Parathyroid adenoma (tissue), 2 donors: ENCODE measurements at regions not wholly inside any gene's neighbourhood (a gene's known extent, or its start where the extent isn't known, plus 50 kb on each side); places are given as distances from the start of the nearest gene placed in this dataset.

Source experiments
- H2AFZ ChIP-seq: fragments of 300-600 bp; sonication (generic); one replicate; pipeline ENCODE4 v1.7.0; 2017; ENCODE audit warnings: antibody characterized with exemption, mild to moderate bottlenecking
- H3K27ac ChIP-seq: fragments of 300-600 bp; sonication (generic); one replicate; pipeline ENCODE4 v1.7.0; 2017
- H3K27me3 ChIP-seq: fragments of 300-600 bp; sonication (generic); one replicate; pipeline ENCODE4 v1.7.0; 2017; ENCODE audit warnings: low read length; ENCODE audit not compliant: control insufficient read depth, insufficient read depth
- H3K36me3 ChIP-seq: fragments of 300-600 bp; sonication (generic); one replicate; pipeline ENCODE4 v1.7.0; 2017; ENCODE audit warnings: low read length; ENCODE audit not compliant: control insufficient read depth, insufficient read depth
- H3K4me1 ChIP-seq: fragments of 300-600 bp; sonication (generic); one replicate; pipeline ENCODE4 v1.7.0; 2017; ENCODE audit warnings: control low read depth
- H3K4me2 ChIP-seq: fragments of 300-600 bp; sonication (generic); one replicate; pipeline ENCODE4 v1.7.0; 2017; ENCODE audit warnings: low read length
- H3K4me3 ChIP-seq: fragments of 300-600 bp; sonication (generic); one replicate; pipeline ENCODE4 v1.7.0; 2017; ENCODE audit warnings: low read depth, low read length
- H3K79me2 ChIP-seq: fragments of 300-600 bp; sonication (generic); one replicate; pipeline ENCODE4 v1.7.0; 2017; ENCODE audit warnings: control low read depth
- H3K9ac ChIP-seq: fragments of 300-600 bp; sonication (generic); one replicate; pipeline ENCODE4 v1.7.0; 2017; ENCODE audit warnings: mild to moderate bottlenecking
- H3K9me3 ChIP-seq: fragments of 300-600 bp; sonication (generic); one replicate; pipeline ENCODE4 v1.7.0; 2017; ENCODE audit warnings: low read length; ENCODE audit not compliant: control insufficient read depth
- CTCF ChIP-seq: fragments of 300-600 bp; sonication (generic); IDR thresholded peaks from one replicate; pipeline ENCODE4 v1.7.0; 2017; ENCODE audit warnings: antibody characterized with exemption, mild to moderate bottlenecking
- donor health status: primary hyperparathyroidism.

- Histone ChIP-seq H3K27me3 (no peaks in the 10 kb centered on the region), H3K36me3 (no peaks in the 10 kb centered on the region), H3K27ac (no peak overlapping the region), H3K9me3 (no peaks in the 10 kb centered on the region), H3K4me2 (no peak overlapping the region), H3K9ac (no peak overlapping the region), H2AFZ (no peak overlapping the region), H3K4me3 (no peak overlapping the region), H3K79me2 (no peaks in the 10 kb centered on the region), H3K4me1 (no peaks in the 10 kb centered on the region)
- TF ChIP-seq CTCF = no peak
These were observed 408.8 kb downstream of the CTTN start for GRCh38 chr11:70807195-70807543.

- TF ChIP-seq CTCF = no peak
- no peak overlapping the region for H3K4me2 ChIP-seq
- no peaks in the 10 kb centered on the region for H3K9me3 ChIP-seq
- H2AFZ ChIP-seq = no peak overlapping the region
- no peak overlapping the region for H3K4me3 ChIP-seq
- no peak overlapping the region for H3K27ac ChIP-seq
- no peaks in the 10 kb centered on the region for H3K4me1 ChIP-seq
- H3K36me3 ChIP-seq = no peaks in the 10 kb centered on the region
- no peak overlapping the region for H3K9ac ChIP-seq
- no peaks in the 10 kb centered on the region for H3K79me2 ChIP-seq
- no peaks in the 10 kb centered on the region for H3K27me3 ChIP-seq
These were observed 410.5 kb downstream of the CTTN start for GRCh38 chr11:70808686-70809375.

- no peaks in the 10 kb centered on the region for H3K27me3 ChIP-seq
- H3K4me2 ChIP-seq = no peak overlapping the region
- H3K9ac ChIP-seq = no peak overlapping the region
- H3K4me3 ChIP-seq = no peak overlapping the region
- H3K9me3 ChIP-seq = no peaks in the 10 kb centered on the region
- no peak overlapping the region for H3K27ac ChIP-seq
- no peak overlapping the region for H2AFZ ChIP-seq
- no peaks in the 10 kb centered on the region for H3K36me3 ChIP-seq
- H3K4me1 ChIP-seq = no peaks in the 10 kb centered on the region
- no peak for TF ChIP-seq CTCF
- H3K79me2 ChIP-seq = no peaks in the 10 kb centered on the region
These were observed 411.8 kb downstream of the CTTN start for GRCh38 chr11:70810133-70810532.

- H2AFZ ChIP-seq = no peak overlapping the region
- H3K36me3 ChIP-seq = no peaks in the 10 kb centered on the region
- H3K4me1 ChIP-seq = no peaks in the 10 kb centered on the region
- no peaks in the 10 kb centered on the region for H3K27me3 ChIP-seq
- H3K9me3 ChIP-seq = no peaks in the 10 kb centered on the region
- no peak overlapping the region for H3K4me3 ChIP-seq
- no peak overlapping the region for H3K27ac ChIP-seq
- TF ChIP-seq CTCF = no peak
- no peak overlapping the region for H3K4me2 ChIP-seq
- no peak overlapping the region for H3K9ac ChIP-seq
- no peaks in the 10 kb centered on the region for H3K79me2 ChIP-seq
These were observed 412.4 kb downstream of the CTTN start for GRCh38 chr11:70810681-70811080.

- no peak overlapping the region for H3K9ac ChIP-seq
- TF ChIP-seq CTCF = no peak
- no peaks in the 10 kb centered on the region for H3K79me2 ChIP-seq
These were observed 413.2 kb downstream of the CTTN start for GRCh38 chr11:70811483-70811882.

More at GRCh38 chr11:70811483-70811882, 413.2 kb downstream of the CTTN start:
- Histone ChIP-seq H3K27ac (no peak overlapping the region), H3K4me3 (no peak overlapping the region), H2AFZ (no peak overlapping the region), H3K27me3 (no peaks in the 10 kb centered on the region), H3K9me3 (no peaks in the 10 kb centered on the region), H3K4me1 (no peaks in the 10 kb centered on the region), H3K36me3 (no peaks in the 10 kb centered on the region), H3K4me2 (no peak overlapping the region)
